ENCODE measurements at regions not wholly inside any gene's neighbourhood (a gene's known extent, or its start where the extent isn't known, plus 50 kb on each side); places are given as distances from the start of the nearest gene placed in this dataset.

DNA sequence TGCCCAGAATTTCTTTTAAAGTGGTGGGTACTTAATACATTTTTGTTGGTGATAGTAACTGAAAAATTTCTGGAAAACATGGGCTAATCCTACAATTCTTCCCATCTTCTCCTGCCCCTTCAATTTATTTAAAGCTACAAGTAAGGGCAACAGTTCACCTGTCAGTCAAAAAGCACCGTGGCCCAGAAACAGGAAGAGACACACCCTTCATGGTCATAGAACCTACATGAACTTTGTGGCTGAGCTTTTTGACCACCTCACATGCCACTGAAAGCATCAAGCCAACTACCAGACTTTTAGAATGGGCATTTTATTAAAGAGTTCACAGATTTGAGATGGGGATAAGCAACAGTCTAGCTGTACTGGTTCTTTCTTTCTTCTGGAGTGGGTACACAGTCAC lies 201.1 kb upstream of the CNR1 start:
- intact Hi-C loops (cut with DNase I) = no loop called here
- ATAC-seq = no peak
- no peak for DNase-seq

GRCh38 chr6:88366672-88367071 lies 200.5 kb upstream of the CNR1 start:
- no peak for DNase-seq
- intact Hi-C loops (cut with DNase I) = no loop called here
- no peak for ATAC-seq

DNA sequence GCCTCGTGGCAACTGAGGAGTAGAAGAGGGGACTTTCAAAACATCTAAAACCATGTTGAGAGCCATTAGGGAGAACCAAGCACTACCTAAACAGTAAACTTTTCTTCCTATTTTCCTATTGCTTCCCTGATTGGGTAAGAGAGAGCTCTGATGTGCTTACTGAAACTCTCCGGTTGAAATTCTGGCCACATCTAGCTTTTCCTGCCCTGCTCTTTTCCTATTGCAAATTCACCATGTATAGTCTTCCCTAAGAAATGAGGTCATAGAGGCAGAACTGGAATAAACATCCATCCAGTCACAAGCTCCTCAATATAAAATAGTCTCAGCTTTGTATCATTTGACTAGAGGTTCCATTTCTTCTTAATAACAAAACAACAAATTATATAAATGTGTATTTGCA lies 199.5 kb upstream of the CNR1 start:
- intact Hi-C loops (cut with DNase I) = no loop called here
- DNase-seq (no peak), ATAC-seq (no peak)

DNA sequence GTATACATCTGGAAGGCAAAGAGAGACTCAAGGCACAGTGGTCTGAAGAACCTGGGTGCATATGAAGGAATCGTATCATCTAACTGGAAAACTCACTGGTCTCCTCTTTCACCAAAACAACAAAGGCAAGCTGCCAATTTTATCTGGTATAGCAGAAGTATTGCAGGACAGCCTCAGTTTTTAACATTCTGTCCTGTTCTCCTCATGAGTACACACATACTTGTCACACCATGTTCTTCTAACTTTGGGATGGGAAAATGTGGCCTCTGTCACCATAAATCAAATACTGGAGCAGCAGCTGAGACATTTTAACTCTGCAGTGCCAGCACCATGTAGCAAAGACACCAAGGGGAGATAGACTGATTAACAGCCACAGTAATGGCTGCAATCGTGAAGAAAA lies 199.1 kb upstream of the CNR1 start:
- intact Hi-C loops (cut with DNase I) = no loop called here
- no peak for ATAC-seq
- no peak for DNase-seq

- DNase-seq (no peak), ATAC-seq (no peak)
- intact Hi-C loops (cut with DNase I) = no loop called here
Measured at GRCh38 chr6:88361754-88362153, 195.6 kb upstream of the CNR1 start.

DNA sequence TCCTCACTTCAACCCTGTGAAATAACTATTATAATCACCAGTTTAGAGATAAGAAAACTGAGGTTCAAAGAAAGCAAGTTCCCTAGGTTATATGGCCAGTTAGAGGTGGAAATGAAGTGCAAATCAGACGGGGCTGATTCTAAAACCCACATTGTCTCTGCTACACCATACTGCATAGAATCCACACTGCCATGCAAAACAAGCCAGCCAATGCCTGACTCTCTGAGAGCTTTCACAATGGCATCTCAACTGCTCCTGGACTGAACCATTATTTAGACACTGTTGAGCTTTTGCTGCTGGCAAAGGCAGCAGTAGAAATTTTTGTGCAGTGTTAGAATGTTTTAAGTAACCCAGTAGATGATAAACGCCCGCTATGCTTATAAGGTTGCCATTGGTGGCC lies 195.2 kb upstream of the CNR1 start:
- intact Hi-C loops (cut with DNase I) = no loop called here
- DNase-seq (no peak), ATAC-seq (no peak)

- intact Hi-C loops (cut with DNase I) = no loop called here
- DNase-seq (no peak), ATAC-seq (peak in 1 of 2 donors; percentile 92)
Measured at GRCh38 chr6:88360203-88360797, 194.2 kb upstream of the CNR1 start.

GRCh38 chr6:88359530-88360202 lies 193.5 kb upstream of the CNR1 start:
- no peak for DNase-seq
- intact Hi-C loops (cut with DNase I) = no loop called here
- ATAC-seq = no peak

DNA sequence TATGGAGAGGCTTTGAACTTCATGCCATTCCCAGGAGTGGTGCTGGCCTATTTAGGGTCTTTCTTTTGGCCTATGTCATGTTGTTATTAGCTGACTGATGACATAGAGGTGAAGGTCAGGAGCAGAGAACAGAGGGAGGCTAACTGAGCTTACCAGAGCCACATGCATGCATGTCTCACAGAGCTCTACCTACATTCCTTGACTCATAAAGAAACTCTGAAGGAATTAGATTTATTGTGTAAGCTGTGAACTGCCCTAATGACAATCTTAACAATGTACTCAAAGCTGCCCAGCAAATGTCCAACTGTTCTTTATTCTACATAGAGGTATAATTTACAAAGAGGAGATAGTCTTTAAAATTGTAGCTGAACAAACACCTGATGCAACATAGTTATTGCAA lies 192.7 kb upstream of the CNR1 start:
- no peak for ATAC-seq
- DNase-seq = no peak
- intact Hi-C loops (cut with DNase I) = no loop called here

DNA sequence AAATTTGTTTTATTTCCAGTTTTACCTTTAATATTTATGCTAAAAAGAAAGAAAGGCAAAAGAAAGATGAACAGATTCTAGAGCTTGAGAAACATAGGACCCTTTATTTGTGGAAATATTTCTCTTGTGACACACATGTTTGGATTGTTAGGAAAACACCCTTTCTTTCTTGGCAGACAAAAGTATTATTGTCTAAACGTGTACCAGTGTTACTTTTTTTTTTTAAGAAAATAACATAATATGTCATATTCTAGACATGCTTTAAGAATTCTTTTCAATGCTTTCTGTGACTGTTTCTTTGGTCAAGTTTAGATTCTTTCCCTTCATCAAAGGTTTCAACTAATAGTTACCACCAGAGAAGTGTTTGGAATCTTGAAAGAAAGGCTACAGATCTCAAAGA lies 183.4 kb upstream of the CNR1 start:
- DNase-seq (no peak), ATAC-seq (no peak)
- intact Hi-C loops (cut with DNase I) = no loop called here

GRCh38 chr6:88342336-88342735 lies 176.2 kb upstream of the CNR1 start:
- intact Hi-C loops (cut with DNase I) = no loop called here

GRCh38 chr6:88339761-88340160 lies 173.6 kb upstream of the CNR1 start:
- intact Hi-C loops (cut with DNase I) = no loop called here
- ATAC-seq = no peak
- DNase-seq = no peak

More at GRCh38 chr6:88342336-88342735, 176.2 kb upstream of the CNR1 start:
- DNase-seq = no peak
- ATAC-seq = no peak

- no peak for ATAC-seq
- intact Hi-C loops (cut with DNase I) = no loop called here
- no peak for DNase-seq
Measured at GRCh38 chr6:88321306-88321705, 155.2 kb upstream of the CNR1 start.

GRCh38 chr6:88311561-88311960 lies 145.4 kb upstream of the CNR1 start:
- intact Hi-C loops (cut with DNase I) = no loop called here
- DNase-seq = no peak

DNA sequence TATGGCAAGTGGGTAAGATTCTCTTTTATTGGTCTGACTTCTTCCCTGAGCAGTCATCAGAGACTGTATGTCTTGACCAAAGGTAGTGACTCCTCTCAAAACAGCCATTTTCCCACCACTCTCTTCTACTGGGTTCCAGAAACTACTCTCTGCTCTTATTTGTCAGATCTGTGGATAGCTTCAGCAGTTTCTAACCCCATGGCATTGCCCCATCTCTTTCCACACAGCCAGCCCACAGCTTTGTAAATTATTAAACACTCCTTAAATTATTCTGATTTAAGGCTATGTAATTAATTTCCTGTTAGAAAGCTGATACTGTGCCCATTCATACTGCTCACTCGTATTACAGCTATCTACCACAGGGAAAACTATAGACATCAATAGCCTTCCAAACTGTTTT lies 138.4 kb upstream of the CNR1 start:
- DNase-seq (no peak), ATAC-seq (no peak)
- intact Hi-C loops (cut with DNase I) = no loop called here

More at GRCh38 chr6:88311561-88311960, 145.4 kb upstream of the CNR1 start:
- no peak for ATAC-seq

GRCh38 chr6:88302769-88303225 lies 136.7 kb upstream of the CNR1 start:
- intact Hi-C loops (cut with DNase I) = no loop called here
- ATAC-seq (peak in 1 of 2 donors; percentile 22), DNase-seq (no peak)

- intact Hi-C loops (cut with DNase I) = no loop called here
- ATAC-seq (peak; percentile 34 to 44), DNase-seq (no peak)
Measured at GRCh38 chr6:88301888-88302768, 136.0 kb upstream of the CNR1 start.

DNA sequence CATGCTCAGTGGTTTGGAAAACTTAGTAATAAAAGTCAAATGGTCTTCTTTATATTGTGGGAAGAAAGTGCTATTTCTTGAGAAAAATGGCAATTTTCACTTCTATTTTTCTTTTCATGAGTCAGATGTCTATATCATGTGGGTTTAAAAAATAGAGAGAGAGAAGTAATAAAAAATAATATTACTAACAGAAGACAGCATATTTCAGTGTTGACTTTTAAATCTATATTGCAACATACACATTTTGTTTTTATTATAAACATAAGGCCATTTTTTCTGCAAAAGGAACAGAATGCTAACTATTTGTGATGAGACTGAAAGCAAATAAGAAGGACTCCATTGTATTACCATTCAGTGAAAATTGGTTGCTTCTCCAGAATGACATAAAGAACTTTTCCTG lies 135.1 kb upstream of the CNR1 start:
- DNase-seq (no peak), ATAC-seq (no peak)
- intact Hi-C loops (cut with DNase I) = no loop called here

GRCh38 chr6:88298066-88298845 lies 132.1 kb upstream of the CNR1 start:
- ATAC-seq = no peak
- no peak for DNase-seq
- intact Hi-C loops (cut with DNase I) = no loop called here

GRCh38 chr6:88296694-88297093 lies 130.5 kb upstream of the CNR1 start:
- ATAC-seq (no peak), DNase-seq (no peak)
- intact Hi-C loops (cut with DNase I) = no loop called here
